GM19043 (cell line): ENCODE measurements at regions not wholly inside any gene's neighbourhood (a gene's known extent, or its start where the extent isn't known, plus 50 kb on each side); places are given as distances from the start of the nearest gene placed in this dataset.

Source experiments
- ATAC-seq: cut with Tn5 transposase; IDR thresholded peaks from one replicate; pipeline ENCODE4 v1.9.1; 2021; ENCODE audit warnings: low read depth; ENCODE audit not compliant: unreplicated experiment

DNA sequence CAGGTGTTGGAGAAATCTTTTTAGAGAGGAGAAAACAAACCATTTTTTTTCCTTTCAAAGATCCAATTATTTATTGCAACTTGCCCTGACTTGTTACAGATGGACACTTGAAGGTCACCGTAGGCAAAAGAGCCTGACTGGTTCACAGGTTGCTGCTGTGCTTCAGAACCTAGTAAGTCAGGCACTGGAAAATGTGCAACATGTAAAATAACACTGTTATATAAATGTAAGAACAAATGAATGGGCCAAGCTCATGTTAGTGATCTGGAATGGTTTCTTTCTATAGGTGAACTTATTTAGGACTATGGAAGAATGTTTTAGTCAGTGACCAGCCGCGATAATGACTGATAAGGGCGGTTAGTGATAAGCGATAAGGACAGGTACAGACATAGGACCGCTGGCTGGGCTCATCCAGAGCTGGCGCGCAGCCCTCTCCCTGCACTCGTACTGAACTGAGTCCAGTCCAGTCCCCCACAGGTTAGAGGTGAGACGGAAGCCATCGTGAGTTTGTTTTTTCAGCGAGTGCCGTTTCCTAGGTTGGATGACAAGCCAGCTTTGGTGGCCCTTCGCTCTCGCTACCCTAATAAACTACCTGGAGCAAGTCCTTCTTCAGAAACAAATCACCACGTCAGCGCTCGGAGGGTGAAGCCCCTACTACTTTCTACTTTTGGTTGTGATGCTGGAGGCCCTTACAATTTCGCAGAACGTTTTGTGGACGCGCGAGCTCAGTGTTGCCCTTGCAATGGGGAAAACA, 94.4 kb upstream of the PRDM1 start:
- ATAC-seq, result peak; percentile 16

DNA sequence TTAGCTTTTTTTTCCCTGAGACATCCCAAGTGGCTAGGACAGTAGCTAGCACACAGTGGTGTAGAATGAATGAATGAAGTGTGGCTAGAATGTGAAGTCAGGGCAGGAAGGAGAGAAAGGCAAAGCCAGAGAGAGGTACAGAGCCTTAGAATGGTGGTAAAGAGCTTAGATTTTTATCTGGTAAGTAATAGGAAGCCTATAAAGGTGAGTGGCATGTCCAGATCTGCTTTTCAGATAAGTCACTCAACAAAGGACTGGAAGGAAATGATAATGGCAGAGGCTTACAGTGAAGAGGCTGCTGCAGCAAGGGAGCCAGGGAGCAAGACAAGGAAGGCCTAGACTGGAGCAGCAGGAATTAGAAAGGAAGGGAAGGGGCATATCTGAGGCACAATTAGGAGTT, 96.0 kb upstream of the PRDM1 start:
- no peak for ATAC-seq

DNA sequence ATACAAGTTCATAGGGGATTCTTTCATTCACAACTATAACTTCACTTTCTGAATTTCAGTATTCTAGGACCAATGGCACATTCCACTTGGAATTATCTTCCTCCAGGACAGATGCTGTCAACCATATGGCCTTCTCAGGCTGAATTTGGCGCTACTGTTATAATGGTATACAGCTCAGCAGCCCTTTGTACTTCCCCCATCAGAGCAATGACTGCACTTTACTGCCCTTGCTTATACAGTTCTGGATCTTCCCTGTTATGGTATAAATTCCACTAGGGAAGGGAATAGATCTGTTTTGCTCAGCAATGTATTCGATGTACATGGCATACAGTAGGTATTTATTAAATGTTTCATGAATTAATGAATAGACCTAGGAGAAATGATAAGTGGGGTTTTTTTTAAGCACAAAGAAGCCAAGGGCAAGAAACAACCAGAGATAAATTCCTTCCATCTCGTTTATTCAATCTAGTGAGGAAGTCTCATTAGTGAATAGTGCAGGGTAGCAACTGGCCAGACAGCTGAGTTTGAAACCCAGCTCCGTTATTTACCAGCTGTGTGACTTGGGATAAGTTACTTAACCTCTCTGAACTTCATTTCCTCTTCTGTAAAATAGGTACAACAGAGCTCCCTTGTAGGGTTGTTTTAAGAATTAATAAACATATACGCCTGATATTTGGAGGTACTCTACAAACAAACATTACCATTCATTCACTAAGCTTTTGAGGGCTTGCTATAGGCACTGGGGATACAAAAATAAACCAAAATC, 97.1 kb upstream of the PRDM1 start:
- no peak for ATAC-seq

DNA sequence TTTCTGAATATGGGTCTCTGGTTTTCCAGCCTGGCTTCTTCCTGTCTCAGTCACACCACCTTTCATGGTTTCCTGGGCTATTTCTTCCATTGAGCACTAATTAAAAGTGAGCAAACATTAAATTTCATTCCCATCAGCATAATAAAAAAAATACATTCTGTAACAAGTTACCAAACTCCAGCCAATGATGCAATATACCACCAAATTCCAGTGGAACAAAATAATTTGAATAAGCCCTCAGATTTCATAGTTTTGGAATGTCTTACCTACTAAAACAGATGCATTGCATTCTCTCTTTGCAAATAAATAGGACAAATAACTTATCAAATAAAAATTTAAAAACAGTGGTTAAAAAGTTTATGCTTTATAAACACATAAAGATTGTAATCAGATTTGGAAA, 97.8 kb upstream of the PRDM1 start:
- ATAC-seq, result no peak

DNA sequence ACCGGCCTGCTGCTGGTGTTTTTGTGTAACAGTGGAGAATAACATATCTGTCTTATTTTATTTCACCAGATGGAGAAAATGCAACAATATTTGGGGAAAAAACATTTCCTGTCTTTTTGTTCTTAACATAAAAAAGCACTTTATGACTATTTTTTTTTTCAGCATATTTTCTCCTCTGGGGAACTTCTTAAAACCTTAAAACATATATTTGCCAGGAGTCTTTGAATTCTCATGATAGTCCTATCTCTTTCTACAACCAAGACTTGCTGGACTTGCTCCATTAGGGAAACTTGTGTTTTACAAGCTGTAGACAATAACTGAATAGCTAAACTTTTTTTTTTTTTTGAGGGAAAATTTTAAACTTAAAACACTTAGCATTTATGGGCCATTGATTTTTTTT, 98.6 kb upstream of the PRDM1 start:
- ATAC-seq, result no peak

DNA sequence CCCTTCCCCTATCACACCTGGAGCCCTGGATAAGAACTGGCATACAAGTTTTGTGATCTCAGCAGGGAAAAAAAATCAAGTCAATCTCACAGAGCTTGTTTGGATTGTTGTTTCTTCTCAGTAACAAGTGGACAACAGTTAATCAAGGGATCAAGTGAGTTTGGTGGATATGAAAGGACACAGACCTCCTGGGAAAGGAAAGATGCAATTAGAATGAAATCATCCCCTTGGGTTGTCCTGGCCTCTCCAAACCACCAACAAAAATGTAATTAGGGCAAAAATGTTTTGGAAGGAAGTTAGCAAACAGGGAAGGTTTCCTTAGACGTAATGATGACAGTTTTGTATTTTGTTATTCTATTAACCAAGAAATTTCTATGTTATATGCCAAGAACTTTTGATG, 99.1 kb upstream of the PRDM1 start:
- ATAC-seq, result no peak

DNA sequence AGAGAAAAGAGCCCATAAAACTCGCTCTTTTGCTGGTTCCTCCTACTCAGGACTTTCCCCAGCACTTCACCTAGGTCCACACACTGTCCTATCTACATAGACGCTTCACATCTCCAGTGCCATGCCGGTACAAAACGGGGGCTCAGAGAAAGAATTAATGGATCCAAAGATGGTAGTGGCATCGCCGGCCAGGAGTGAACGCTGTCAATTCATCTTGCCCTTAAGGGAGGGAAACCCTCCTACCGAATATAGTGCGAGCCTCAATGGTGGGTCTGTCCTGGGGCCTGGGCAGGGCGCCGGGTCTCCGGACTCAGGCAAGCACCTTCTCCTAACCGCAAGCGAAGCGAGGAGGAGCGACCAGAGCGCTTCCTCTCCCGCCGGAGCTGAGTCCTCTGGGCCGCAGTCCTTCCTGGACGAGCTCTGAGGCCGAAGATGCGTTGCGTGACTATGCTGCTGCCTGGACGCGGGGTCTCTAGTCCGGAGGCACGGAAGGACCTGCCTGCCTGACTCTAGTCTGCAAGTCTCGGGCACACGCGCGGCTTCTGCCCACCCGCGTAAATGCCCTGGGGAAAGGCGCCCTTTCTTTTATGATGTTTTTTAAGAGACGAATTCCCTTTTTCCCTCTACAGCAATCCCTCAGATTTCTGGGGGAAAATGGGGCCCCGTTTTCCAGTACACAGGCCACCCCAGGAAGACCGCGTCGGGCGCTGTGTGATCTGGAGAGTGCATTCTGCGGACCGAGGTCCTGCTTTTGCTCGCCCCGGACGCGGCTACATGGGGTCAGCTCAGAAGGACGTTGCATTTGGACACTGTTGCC, 100.1 kb upstream of the PRDM1 start:
- ATAC-seq, result no peak

DNA sequence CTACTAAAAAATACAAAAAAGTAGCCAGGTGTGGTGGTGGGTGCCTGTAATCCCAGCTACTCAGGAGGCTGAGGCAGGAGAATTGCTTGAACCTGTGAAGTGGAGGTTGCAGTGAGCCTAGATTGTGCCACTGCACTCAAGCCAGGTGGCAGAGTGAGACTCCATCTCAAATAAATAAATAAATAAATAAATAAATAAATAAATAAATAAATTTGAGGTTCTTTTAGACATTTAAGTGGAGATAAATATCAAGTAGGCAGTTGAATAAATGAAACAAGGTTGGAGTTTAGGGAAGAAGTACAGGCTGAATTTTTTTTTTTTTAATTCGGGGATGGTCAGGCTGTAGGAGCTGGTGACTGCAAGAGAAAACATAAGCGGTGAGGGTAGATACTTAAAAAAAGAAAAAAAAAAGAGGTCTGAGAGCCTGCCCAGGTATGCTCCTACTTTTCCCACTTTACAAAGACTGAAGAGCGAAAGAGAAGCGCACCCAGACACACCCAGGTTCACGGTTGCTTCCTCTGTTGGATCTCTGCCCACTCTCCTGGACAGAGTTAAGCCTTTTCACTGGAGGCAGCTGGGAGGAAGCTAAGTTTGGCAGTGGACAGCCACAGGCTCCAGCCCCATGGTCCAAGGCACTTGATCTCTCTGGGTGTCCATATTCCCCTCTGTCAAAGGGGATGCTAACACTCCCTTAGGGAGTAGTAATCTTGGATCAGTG, 100.9 kb upstream of the PRDM1 start:
- no peak for ATAC-seq

DNA sequence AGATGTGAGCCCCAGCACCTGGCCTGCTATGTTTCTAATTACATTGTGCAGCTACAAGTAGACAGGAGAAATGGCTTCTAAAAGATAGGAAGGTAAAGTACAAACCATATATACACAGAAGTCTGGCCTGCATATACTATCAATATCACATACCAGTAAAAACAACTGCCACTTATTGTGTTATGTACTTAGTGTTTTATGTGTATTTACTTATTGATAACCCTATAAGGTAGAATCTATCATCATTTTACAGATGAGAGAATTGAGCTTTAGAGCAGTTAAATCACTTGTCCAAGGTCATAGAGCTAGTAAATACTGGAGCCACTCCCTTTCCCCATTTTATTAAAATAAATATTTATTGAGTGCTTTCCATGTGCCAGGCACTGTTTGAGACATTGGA, 102.4 kb upstream of the PRDM1 start:
- no peak for ATAC-seq

DNA sequence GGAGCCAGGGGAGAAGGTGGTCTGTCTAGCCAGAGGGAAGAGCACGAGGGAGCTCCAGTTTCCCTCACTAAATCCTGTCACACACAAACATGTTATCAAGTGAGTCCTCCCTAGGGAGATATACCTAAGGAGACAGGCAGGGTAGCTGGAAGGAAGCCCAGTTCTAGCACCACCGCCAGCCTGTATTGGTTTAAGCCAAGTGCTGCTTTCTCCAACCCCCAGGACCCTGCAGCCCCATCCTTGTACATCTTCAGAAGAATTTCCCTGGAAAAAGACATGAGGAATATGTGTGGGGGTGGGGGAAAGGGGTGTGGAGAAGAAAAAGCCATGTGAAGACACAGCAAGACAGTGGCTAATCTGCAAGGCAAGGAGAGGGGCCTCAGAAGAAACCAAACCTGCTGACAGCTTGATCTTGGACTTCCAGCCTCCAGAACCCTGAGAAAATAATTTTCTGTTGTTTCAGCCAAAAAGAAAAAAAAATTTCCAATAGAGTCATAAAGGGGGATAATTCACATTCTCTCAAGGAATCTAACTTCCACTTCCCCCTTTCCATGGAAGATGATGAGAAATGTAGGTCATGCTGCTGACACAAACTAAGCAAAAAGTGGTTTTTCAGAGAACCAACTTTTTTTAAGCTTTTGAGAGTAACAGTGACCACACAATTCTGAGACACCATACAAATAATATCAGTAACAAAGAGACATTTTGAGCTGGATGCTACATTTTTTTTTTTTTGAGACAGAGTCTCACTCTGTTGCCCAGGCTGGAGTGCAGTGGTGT, 103.2 kb upstream of the PRDM1 start:
- ATAC-seq, result no peak

DNA sequence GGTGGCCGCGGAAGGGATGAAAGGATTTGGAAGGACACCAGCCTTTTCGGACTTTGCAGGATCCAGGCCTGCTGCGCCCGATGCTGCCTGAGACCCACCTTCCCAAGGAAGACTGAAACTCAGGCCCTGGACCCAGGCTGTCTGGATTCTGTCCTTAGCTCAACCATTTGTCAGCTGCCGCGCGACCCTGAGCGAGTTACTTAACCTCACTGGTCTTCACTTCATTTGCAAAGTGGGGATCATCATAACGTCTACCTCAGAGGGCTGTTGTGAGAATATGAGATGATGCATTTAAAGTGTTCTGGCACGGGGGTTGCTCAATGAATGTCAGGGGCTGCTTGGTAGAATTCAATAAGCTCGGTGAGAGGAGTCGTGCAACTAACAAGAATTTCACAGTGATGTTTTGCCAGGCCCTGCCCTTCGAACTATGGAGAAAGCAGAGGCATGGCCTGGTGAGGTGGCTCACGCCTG, 104.2 kb upstream of the PRDM1 start:
- no peak for ATAC-seq

DNA sequence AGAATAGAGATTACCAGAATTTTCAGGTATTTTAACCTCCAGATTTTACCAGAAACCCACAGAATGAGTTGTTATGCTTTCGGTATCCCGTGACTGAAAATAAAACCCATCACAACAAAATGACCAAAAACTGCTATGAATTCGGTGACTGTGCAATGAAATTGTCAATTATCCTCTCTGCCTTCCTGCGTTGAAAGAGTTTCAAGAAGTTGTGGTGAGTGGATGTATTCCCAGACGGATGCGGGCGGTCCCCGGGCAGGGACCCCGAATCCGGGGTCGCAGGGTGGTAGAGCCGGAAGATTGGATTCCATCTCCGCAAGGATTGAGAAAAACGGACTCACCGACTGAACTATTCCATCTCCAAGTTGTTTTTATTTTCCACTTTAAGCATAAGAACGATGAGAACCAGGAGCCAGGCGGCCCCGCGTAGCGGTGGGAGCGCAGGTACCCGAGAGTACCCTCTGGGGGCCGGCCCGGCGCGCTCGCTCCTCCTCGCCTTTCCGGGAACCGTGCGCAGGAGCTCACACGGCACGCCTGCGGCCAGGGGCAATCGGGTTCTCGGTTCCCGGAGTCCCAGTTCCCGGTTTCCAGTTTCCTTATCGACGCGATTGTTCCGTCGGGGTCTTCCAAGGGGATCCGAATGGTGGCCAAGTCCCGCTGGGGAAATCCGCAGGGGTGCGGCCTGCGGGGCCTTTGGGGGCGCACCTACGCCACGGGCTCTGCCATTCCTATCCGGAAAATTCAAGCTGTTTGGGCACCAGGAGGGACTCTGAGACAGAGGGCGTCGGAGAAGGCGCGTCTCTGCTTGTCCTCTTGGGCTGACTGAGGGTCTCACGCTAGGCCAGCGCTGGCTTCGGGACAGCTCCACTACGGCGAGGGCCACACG, 104.9 kb upstream of the PRDM1 start:
- no peak for ATAC-seq

DNA sequence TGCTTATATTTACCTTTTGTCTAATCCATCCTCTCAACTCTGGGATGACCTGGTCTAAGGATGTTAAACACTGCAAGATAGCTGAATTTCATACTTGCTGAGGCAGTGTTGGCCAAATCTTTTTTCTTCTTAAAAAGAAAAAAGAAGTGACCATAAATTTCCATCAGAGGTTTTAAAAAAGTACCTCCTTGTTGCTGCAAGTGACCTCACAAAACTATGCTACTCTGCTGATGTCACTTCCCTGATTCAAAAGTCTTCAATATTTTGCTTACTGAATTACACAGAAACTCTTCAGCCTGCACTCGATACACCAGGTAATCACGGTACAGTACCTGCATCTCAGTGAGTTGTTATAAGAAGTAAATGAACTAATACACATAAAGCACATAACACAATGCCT, 107.2 kb upstream of the PRDM1 start:
- no peak for ATAC-seq

DNA sequence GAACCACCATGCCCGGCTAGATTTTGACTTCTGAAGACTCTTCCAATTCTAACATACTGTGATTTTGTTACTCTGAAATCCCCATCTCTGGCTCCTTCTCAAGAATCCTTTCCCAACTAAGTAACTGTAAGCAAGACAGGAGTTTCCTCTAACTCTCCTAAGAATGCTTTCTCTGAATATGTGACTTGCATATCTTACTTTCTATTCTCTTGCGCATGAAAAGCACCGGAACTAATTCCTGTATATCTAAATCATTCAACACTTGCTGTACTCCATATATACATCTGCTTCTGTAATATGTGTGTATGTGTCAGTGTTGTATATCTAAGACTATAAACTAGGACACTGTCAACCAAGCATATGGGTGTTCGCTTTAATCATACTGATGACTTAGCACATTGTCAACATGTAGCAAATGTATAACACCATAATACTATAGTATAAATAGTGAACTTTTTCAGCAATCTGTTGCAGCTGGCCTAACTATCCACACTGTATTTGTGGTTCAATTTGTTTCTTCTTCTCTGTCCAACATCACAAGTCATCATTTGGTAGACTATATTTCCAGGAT, 108.1 kb upstream of the PRDM1 start:
- ATAC-seq, result no peak

DNA sequence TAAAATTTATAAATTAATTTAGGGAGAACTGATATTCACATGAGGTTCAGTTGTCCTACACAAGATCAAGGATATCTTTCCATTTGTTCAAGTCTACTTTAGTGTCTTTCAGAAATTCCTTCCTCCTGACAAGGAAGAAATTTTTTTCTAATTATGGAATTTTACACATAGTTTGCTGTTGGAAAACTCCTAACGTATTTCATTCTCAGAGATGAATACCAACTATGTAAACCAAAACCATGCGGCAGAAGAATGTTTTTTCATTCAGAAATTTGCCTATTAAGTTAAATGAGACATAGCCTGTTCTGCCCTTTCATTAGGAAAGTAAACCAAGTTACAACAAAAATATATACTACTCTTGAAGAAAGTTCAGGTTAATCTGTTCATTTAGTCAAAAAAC, 111.2 kb upstream of the PRDM1 start:
- no peak for ATAC-seq

DNA sequence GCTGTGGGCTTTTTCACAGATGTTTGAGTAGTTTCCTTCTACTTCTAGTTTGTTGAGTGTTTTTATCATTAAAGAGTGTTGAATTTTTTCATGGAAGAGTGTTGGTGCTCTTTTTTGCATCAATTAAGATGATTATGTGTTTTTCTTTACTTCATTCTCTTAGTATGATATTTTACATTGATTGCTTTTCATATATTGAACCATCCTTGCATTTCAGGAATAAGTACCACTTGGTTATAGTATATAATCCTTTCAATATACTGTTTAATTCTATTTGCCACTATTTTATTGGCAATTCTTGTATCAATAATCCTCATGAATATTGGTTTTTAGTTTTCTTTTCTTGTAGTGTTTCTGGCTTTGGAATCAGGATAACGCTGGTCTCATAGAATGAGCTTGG, 113.7 kb upstream of the PRDM1 start:
- no peak for ATAC-seq

DNA sequence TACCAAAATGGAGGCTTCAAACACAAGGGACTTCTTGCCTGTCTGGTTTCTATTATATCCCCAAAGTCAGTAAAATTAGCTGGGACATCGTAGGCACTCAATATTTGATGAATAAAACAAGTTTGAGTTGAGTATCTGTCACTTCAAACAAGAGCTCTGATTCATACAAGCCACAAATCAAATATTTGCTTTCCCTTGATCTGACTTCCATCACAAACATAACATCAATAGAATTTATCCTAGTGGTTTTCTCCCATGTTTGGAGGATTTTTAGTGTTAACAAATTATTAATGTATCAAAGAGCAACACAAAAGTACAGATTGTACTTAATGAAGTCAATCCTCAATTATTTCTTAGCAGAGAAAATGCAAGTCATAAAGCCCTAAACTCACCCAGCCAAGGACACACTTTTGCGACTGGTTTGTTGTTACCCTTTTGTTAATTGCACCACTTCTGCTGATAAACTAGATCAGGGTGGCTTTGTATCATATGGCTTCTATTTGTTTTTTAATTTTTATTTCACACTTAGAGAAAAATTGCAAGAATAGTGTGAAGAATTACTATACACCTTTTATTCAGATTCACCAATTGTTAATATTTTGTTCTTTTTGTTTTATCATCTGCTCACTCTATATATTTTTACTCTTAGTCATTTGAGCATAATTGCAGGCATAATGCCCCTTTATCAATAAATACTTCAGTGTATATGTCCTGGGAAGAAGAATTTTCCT, 117.4 kb upstream of the PRDM1 start:
- no peak for ATAC-seq
